GM10266 (cell line): ENCODE measurements at regions not wholly inside any gene's neighbourhood (a gene's known extent, or its start where the extent isn't known, plus 50 kb on each side); places are given as distances from the start of the nearest gene placed in this dataset.

Source experiments
- DNase-seq: peaks from one replicate; pipeline ENCODE4 v3.0.0; 2012; ENCODE audit errors: extremely low spot score
- CTCF ChIP-seq: IDR thresholded peaks from 2 replicates; pipeline ENCODE4 v1.5.1; 2012; ENCODE audit warnings: mild to moderate bottlenecking, low read depth; ENCODE audit not compliant: control insufficient read depth, insufficient read depth; ENCODE audit errors: missing control alignments

GRCh38 chr3:162366166-162366766 is 869.7 kb downstream of the OTOL1 start:
- DNase-seq, result no peak
- TF ChIP-seq CTCF, result no peak

GRCh38 chr3:162367429-162368260 is 871.0 kb downstream of the OTOL1 start:
- no peak for DNase-seq
- no peak for TF ChIP-seq CTCF

- TF ChIP-seq CTCF, result no peak
- DNase-seq, result no peak
These were observed 871.8 kb downstream of the OTOL1 start for GRCh38 chr3:162368417-162368816.

- DNase-seq, result no peak
- TF ChIP-seq CTCF, result no peak
These were observed 872.7 kb downstream of the OTOL1 start for GRCh38 chr3:162369306-162369705.

DNA sequence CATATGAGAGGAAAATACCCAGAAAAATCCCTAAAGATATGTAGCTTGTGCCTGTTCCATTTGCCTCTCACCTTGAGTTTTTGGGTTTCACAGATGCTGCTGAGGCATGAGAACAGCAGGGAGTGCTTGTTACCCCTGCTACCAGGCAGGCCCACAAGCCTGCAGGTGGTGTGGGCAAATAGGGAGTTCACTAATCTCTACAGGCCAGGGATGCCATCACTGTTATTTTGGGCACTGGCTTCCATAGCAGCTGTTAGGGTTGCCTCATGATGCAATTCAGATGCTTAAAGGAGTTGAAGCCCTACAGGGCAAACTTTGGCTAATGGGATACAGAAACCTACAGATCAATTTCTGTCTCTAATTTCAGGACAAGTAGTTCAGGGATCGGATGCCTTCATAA is 873.5 kb downstream of the OTOL1 start:
- no peak for DNase-seq
- TF ChIP-seq CTCF, result no peak

DNA sequence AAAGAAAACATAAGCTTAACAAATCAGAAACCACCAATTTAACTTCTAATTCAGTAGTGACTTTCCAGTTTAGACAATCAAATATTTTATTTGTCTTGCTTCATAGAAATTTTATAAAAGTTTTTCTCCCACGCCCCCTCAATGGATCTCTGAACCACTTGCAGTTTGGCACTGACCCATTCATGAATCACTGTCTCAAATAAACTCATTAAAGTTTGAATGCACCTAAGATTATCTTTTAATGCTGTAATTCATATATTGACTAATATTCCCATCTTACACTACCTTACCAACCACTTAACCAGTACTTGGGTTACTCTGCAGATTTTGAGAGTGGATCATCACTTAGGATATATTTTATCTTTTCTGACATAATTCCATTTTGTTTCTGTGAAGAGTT is 880.2 kb downstream of the OTOL1 start:
- TF ChIP-seq CTCF, result no peak
- no peak for DNase-seq

DNA sequence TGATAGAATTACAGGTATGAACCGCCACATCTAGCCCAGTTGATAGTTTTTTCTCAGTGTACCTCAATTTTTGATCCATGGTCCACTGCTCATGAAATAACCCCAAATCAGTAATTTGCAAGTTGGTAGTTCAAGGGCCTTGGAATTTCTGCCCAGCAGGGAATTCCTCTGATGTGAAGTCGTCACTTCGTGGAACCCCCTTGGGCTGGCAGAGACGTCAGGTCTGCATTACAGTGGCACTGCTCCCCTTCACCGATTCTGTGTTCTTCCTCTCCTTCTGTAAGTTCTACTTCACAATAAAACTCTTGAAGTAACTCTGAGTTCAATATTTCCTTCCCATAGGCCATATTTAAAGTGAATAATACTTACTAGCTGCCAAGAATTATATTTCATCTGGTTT is 881.0 kb downstream of the OTOL1 start:
- no peak for DNase-seq
- no peak for TF ChIP-seq CTCF
